GM12891 (cell line): ENCODE measurements at regions not wholly inside any gene's neighbourhood (a gene's known extent, or its start where the extent isn't known, plus 50 kb on each side); places are given as distances from the start of the nearest gene placed in this dataset.

ENCODE experiments used
- PAX5 ChIP-seq: IDR thresholded peaks from 2 replicates; pipeline ENCODE4 v1.6.1; 2011; ENCODE audit warnings: low read length, moderate library complexity, mild to moderate bottlenecking; ENCODE audit not compliant: insufficient read depth, severe bottlenecking
- POLR2A ChIP-seq: IDR thresholded peaks from 2 replicates; pipeline ENCODE4 v1.6.1; 2011; ENCODE audit warnings: low read depth, low read length, control low read depth
- POLR2AphosphoS5 ChIP-seq: IDR thresholded peaks from 2 replicates; pipeline ENCODE4 v1.6.1; 2011; ENCODE audit warnings: low read depth, low read length, control low read depth
- POU2F2 ChIP-seq: IDR thresholded peaks from 2 replicates; pipeline ENCODE4 v1.6.1; 2011; ENCODE audit warnings: low read depth, mild to moderate bottlenecking, control low read depth, low read length, moderate library complexity
- SPI1 ChIP-seq: IDR thresholded peaks from 2 replicates; pipeline ENCODE4 v1.6.1; 2011; ENCODE audit warnings: low read depth, low read length, control low read depth
- TAF1 ChIP-seq: IDR thresholded peaks from 2 replicates; pipeline ENCODE4 v1.6.1; 2011; ENCODE audit warnings: low read depth, low read length, control low read depth

- TF ChIP-seq POLR2A (no peak), POLR2AphosphoS5 (no peak), TAF1 (no peak), PAX5 (no peak), SPI1 (no peak), POU2F2 (no peak)
These were observed 273.9 kb upstream of the SGCD start for GRCh38 chr5:156053056-156053455.
